HG02852 (cell line): ENCODE measurements at regions not wholly inside any gene's neighbourhood (a gene's known extent, or its start where the extent isn't known, plus 50 kb on each side); places are given as distances from the start of the nearest gene placed in this dataset.

Experiments
- ATAC-seq: cut with Tn5 transposase; IDR thresholded peaks from one replicate; pipeline ENCODE4 v1.9.1; 2021; ENCODE audit warnings: mild to moderate bottlenecking, moderate library complexity; ENCODE audit not compliant: unreplicated experiment

GRCh38 chr3:69579306-69580041 is 159.8 kb upstream of the MITF start:
- ATAC-seq: no peak

- no peak for ATAC-seq
Observed at GRCh38 chr3:69569520-69569919, 169.7 kb upstream of the MITF start.

GRCh38 chr3:69568951-69569350 is 170.3 kb upstream of the MITF start:
- no peak for ATAC-seq

DNA sequence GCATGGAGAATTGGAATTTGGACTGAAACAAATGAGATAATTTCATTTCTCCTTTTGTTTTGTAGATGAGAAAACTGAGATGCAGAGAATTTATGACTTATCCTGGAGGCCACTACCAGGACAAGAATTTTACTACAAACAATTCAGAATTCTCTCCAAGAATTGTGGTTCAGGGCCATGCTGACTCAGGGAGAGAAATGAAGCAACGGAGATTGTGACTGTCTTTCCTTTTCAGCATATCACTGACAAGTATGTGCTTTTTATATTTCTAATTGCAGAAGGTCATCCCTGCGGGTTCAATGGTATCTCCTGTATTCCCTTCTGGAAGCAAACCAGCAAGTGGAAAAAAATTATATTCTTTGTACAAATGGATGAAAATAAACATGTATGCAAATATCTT is 170.8 kb upstream of the MITF start:
- ATAC-seq: no peak

DNA sequence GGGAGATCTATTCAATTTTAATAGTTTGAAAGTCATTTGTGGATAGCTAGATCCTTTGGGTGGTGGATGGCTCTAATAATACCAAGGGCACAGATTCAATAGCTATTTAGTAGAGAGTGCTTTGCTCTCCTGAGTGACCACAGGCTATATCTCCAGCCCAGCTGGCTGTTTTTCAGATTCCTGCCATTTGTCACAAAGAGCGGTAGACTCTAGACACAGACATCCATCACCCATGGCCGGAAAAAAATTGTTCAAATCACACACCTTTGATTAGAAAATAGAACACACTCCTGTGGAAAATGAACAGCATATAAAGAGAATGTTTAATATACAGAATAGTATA is 171.6 kb upstream of the MITF start:
- no peak for ATAC-seq

- ATAC-seq: no peak
Observed at GRCh38 chr3:69567023-69567709, 172.1 kb upstream of the MITF start.

DNA sequence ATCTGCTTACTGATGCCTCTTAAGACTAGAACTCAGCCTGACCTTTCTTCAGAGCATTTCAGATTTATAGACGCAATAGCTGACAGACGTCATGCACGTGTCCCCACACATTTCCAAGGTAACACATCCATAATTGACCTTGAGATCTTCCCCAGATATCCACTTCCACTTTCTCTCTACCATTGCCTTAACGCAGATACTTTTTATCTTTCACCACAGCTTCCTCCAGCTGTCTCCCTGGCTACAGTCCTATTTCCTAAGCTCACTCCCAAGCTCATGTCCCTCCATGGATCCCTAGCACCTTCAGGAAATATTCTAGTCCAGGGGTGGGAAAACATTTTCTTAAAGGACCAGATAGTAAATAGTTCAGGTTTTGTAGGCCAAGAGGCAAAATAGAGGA is 173.0 kb upstream of the MITF start:
- ATAC-seq: no peak

GRCh38 chr3:69565316-69565715 is 173.9 kb upstream of the MITF start:
- ATAC-seq: no peak

DNA sequence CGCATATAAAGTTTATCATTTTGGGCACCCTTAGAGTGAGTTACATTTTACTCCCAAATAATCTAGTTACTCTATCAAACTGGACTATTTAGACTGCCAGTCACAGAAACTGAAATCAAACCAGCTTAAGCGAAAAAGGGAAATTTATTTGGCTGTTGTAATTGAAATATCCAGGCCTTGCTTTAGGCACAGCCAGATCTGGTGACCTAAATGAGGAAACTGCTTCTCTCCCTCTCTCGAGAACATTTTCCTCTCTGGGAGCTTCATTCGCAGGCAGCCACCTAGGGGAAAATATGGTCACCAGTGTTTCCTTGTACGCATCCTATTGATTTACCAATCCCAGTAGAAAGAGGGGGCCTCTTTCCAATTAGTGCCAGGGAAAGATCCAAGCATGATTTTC is 175.3 kb upstream of the MITF start:
- no peak for ATAC-seq

DNA sequence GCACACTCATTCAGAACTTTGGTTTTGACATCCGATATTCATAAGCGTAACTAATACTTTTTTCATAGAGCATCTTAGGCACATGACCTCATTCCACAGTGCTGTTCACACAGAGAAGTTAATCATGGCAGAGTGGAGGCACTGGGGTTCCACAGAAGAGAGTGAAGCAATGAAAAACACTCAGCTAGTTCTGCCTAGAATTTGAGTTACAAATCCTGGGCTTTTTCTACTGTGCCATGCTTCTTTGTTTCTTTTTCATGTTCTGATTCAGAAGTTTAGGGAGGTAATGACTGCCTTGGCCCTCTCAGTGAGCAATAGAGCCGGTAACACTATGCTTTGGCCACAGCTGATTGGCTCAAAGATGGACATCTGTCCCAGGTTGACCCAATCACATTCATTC is 176.1 kb upstream of the MITF start:
- ATAC-seq: no peak

DNA sequence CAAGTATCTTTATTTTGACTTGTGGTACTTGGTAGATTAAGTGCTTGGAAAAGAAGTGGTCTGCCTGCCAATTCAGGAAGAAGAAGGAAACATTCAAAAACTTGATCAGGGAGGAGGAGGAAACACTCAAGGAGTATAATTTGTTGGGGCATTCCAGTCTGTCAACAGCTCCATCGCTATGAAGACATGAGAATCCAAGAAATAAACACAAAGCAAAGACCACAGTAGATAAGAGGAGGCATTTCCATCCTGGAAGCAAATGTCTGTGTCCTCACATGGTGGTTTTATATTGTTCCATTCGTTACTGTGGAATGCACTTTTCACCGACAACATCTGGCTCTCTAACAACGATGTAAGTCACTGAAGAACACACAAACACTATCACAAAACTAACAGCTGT is 176.1 kb upstream of the FRMD4B start:
- ATAC-seq: no peak

GRCh38 chr3:69560818-69561217 is 174.9 kb upstream of the FRMD4B start:
- ATAC-seq: no peak

- no peak for ATAC-seq
Observed at GRCh38 chr3:69560116-69560515, 174.2 kb upstream of the FRMD4B start.

GRCh38 chr3:69558912-69559311 is 173.0 kb upstream of the FRMD4B start:
- no peak for ATAC-seq

DNA sequence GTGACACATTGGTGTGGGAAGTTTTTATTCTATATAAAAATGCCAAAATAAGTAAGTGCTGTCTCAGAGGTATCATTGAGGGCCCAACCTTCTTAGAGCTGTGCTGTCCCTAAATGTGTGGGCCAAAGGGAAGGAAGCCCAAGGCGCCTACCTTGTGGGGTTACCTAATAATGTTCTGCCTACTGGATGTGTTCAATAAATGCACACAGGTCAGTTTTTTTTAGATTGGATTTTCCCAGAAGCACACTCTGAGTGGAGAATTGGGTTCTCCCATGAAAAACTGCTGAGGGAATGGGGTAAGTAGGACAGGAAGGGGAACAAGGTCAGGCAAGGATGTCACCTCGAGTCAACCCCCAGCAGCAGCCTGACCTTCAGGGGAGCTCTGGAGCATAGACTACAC is 168.7 kb upstream of the FRMD4B start:
- ATAC-seq: no peak

- no peak for ATAC-seq
Observed at GRCh38 chr3:69553888-69554287, 168.0 kb upstream of the FRMD4B start.

DNA sequence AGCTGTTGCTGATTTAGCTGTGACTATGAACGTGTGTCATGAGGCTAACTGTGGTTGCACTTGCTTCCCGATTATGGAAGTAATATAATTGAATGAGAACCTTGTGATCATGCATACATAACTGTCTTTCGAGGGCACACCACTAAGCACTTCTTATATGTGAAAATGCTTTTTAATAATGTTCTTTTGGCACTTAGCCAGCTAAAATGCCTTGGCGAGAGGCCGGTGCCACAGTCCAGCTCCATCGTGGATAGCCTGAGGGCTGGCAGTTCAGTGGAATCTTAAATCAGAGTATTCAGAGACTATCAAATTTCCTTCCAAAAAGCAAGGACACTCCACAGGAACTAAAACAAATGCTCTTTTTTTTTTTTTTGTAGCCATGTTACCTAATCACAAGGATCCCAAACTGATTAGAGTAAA is 161.6 kb upstream of the FRMD4B start:
- no peak for ATAC-seq

GRCh38 chr3:69542805-69543429 is 157.0 kb upstream of the FRMD4B start:
- ATAC-seq: no peak

DNA sequence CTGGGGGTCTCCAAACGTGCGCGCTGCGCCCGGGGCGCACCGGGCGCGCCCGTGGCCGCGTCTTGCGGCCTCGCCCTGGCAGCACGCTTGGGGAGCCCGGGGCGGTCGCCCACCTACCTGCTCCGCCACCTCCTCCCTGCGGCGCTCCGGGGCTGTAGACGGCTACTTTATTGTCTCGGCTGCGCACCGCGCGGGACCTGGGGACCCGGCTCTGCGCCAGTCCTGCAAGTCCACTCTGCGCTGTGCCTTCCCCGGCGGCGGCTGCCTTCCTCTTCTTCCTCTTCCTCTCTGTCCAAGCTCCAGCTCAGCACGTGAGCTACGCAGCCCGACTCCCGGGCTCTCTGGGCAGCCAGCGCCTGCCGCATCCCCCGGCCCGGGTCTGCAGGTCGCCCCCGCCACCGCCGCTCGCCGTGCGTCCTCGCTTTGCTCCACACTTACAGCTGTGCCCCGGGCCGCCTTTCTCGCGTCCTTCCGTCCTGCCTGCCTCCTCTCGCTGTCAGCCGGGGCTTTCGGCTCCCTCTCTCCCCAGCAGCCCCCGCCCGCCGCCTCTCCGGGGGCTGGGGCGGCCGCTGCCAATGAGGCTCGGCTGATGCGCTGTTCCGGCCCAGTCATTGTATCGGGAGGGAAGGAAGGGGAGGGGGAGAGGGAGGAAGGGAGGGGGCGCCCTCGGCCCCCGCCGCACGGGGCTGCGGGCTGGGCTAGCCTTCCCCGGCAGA is 156.4 kb upstream of the FRMD4B start:
- ATAC-seq: no peak

DNA sequence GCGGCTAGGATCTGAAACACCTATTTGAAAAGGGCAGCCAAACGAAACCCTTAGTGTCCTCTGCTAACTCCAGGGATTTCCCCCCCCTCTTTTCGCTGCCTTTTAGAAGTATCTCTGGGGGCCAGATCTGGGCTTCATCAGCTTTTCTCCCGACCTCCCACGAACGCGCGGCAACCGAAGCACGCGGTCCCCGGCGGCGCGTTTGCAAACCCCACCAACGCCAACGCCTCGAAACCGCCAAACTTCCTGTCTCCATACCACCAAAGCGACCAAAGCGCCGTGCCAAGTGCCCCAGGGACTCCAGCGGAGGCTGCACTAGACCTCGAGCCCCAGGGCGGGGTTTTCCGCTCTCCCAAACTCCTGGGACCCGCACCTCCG is 155.8 kb upstream of the FRMD4B start:
- no peak for ATAC-seq

- no peak for ATAC-seq
Observed at GRCh38 chr3:69540706-69541581, 155.1 kb upstream of the FRMD4B start.
